Heart left ventricle (tissue), 13 donors: ENCODE measurements at regions not wholly inside any gene's neighbourhood (a gene's known extent, or its start where the extent isn't known, plus 50 kb on each side); places are given as distances from the start of the nearest gene placed in this dataset.

Experiments
- CTCF ChIP-seq, 12 donors: fragments of 200-600 bp; sonication (generic) in 4 of 12; IDR thresholded peaks; one replicate each; pipeline versions ENCODE4 v1.5.0 to v1.8.0; 2018 to 2022; ENCODE audit warnings: antibody characterized with exemption in 12 of 12, mild to moderate bottlenecking in 5 of 12
- POLR2A ChIP-seq, 2 donors: fragments of 450-650 bp; IDR thresholded peaks; one replicate each; pipeline ENCODE4 v1.6.1; 2017; ENCODE audit warnings: antibody characterized with exemption in 2 of 2, mild to moderate bottlenecking in 2 of 2, moderate library complexity in 2 of 2
- donor health status: ischemic (EF 13 %, LVEDD 7.1; RV severe dilation, severe dysfunction).
- donor health status: DM: no; HTN: yes; CAD: no.
- donor health status: DM: no; HTN: no; CAD: no.
- donor health status: ischemic (EF 25% LVEDD 6.9; RV normal size, moderate dysfunction).
- donor health status: ischemic (EF 25% LVEDD 5.7; RV mildly dilated, moderate dysfunction).
- donor health status: ischemic (EF 35%, LVEDD 5.7; RV mildly dilated, moderate dysfunction).
- donor health status: nonischemic (EF 11% LVEDD 7.7; RV severe dilation, severe dysfunction).
- donor health status: DM: yes; HTN: yes; CAD: no.
- donor health status: PGD.
- donor health status: ischemic (EF 29% LVEDD 5.4; RV normal size, mild dysfunction).
- donor health status: nonischemic (EF 23%, LVEDD 6.1; RV moderate dilation, normal function).

GRCh38 chr15:35307026-35307425, 221.9 kb upstream of the NANOGP8 start:
- TF ChIP-seq CTCF (IDR thresholded peaks at IDR 0.05) (no peak), POLR2A (IDR thresholded peaks at IDR 0.05) (no peak)
